ENCODE measurements at regions not wholly inside any gene's neighbourhood (a gene's known extent, or its start where the extent isn't known, plus 50 kb on each side); places are given as distances from the start of the nearest gene placed in this dataset.
"Not testable (repeated sequence)": the region's sequence is repeated elsewhere in the genome, so short reads cannot be mapped to it uniquely, and the experiment has no call there.

DNA sequence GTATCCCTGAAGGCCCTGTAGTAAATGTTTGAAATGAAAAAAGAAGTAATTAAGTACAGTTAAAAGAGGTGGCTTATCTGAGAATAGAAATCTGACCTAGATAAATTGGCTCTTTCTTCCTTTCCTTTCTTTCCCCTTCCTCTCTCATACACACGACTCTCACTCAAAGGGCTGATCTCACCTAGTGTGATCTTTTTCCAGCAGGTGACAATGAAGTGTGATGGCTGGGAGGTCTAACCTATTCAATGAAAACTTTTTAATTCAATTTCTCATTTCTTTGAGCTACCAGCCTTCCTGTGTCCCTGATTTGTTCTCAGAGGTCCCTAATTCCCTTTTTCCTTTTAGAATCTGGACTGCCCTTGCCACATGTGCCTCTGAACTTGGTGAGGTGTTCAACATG lies 118.0 kb upstream of the RIMS1 start:
- no peak overlapping the region for H3K27ac Mint-ChIP-seq
- H3K4me3 Mint-ChIP-seq, result no peak overlapping the region
- no peaks in the 10 kb centered on the region for H3K4me1 Mint-ChIP-seq
- TF ChIP-seq CTCF (IDR thresholded peaks at IDR 0.05; ENCODE audit: unreplicated experiment in 3 of 3), result no peak
- H3K36me3 Mint-ChIP-seq (ENCODE audit: low read depth), result no peaks in the 10 kb centered on the region
- no peaks in the 10 kb centered on the region for H3K9me3 Mint-ChIP-seq
- no peaks in the 10 kb centered on the region for H3K27me3 Mint-ChIP-seq (ENCODE audit: low read depth)

GRCh38 chr6:71808865-71809264 lies 77.5 kb upstream of the RIMS1 start:
- no peak overlapping the region for H3K4me3 Mint-ChIP-seq
- no peaks in the 10 kb centered on the region for H3K27me3 Mint-ChIP-seq (ENCODE audit: low read depth)
- no peak overlapping the region for H3K27ac Mint-ChIP-seq
- peaks cover 40% of the 10 kb centered on the region for H3K9me3 Mint-ChIP-seq
- H3K4me1 Mint-ChIP-seq, result no peaks in the 10 kb centered on the region
- TF ChIP-seq CTCF (IDR thresholded peaks at IDR 0.05; ENCODE audit: unreplicated experiment in 3 of 3), result no peak
- H3K36me3 Mint-ChIP-seq (ENCODE audit: low read depth), result peaks cover 4% of the 10 kb centered on the region

DNA sequence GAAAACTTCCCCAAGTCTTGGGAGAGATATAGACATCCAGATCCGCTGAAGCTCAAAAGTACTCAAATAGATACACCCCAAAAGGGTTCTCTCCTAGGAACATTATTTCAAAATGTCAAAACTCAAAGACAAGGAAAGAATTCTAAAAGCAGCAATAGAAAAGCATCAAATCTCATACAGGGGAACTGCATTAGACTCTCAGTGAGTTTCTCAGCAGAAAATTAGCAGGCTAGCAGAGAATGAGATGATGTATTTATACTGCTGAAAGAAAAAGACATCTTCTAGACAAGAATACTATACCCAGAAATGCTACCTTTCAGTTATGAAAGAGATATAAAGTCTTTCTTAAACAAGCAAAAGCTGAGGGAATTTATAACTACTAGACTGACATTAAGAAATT lies 75.5 kb upstream of the RIMS1 start:
- H3K4me3 Mint-ChIP-seq, result no peak overlapping the region
- no peak overlapping the region for H3K27ac Mint-ChIP-seq
- TF ChIP-seq CTCF (IDR thresholded peaks at IDR 0.05; ENCODE audit: unreplicated experiment in 3 of 3), result no peak
- no peaks in the 10 kb centered on the region for H3K27me3 Mint-ChIP-seq (ENCODE audit: low read depth)
- no peaks in the 10 kb centered on the region for H3K4me1 Mint-ChIP-seq
- H3K9me3 Mint-ChIP-seq, result peaks cover 51% of the 10 kb centered on the region
- H3K36me3 Mint-ChIP-seq (ENCODE audit: low read depth), result peaks cover 4% of the 10 kb centered on the region

DNA sequence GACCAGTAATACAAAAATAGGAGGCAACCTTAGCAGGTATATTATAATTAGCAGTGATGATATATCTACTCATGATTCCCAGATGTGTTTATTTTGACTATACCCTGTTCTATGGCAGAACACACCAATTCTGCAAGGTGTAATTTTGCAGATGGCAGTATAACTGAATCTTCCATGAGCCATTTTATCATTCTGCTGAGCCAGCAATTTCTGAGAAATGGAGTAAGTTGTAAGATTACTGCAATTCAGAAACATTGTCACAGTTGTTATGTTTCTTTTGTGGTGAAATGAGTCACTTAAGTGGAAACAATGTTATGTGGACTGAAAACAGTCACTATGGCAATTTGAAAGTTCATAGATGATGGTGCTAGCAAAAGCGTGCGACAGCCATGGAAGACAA lies 63.7 kb upstream of the RIMS1 start:
- Mint-ChIP-seq H3K27me3 (ENCODE audit: low read depth) (no peaks in the 10 kb centered on the region), H3K27ac (no peak overlapping the region), H3K9me3 (peaks cover 8% of the 10 kb centered on the region), H3K4me3 (no peak overlapping the region), H3K36me3 (ENCODE audit: low read depth) (no peaks in the 10 kb centered on the region), H3K4me1 (no peaks in the 10 kb centered on the region)
- TF ChIP-seq CTCF (IDR thresholded peaks at IDR 0.05; ENCODE audit: unreplicated experiment in 3 of 3), result no peak

DNA sequence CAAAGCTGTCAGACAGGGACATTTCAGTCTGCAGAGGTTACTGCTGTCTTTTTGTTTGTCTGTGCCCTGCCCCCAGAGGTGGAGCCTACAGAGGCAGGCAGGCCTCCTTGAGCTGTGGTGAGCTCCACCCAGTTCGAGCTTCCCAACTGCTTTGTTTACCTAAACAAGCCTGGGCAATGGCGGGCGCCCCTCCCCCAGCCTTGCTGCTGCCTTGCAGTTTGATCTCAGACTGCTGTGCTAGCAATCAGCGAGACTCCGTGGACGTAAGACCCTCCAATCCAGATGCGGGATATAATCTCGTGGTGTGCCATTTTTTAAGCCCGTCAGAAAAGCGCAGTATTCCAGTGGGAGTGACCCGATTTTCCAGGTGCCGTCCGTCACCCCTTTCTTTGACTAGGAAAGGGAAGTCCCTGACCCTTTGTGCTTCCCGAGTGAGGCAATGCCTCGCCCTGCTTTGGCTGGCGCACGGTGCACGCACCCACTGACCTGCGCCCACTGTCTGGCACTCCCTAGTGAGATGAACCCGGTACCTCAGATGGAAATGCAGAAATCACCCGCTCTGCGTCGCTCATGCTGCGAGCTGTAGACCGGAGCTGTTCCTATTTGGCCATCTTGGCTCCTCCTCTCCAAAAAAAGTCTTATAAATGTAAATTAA lies 54.1 kb upstream of the RIMS1 start:
- not testable (repeated sequence) for H3K4me3 Mint-ChIP-seq; H3K27me3 Mint-ChIP-seq (ENCODE audit: low read depth); H3K4me1 Mint-ChIP-seq; H3K36me3 Mint-ChIP-seq (ENCODE audit: low read depth); H3K27ac Mint-ChIP-seq
- H3K9me3 Mint-ChIP-seq, result peaks cover 17% of the 10 kb centered on the region
